ENCODE measurements at regions not wholly inside any gene's neighbourhood (a gene's known extent, or its start where the extent isn't known, plus 50 kb on each side); places are given as distances from the start of the nearest gene placed in this dataset.

DNA sequence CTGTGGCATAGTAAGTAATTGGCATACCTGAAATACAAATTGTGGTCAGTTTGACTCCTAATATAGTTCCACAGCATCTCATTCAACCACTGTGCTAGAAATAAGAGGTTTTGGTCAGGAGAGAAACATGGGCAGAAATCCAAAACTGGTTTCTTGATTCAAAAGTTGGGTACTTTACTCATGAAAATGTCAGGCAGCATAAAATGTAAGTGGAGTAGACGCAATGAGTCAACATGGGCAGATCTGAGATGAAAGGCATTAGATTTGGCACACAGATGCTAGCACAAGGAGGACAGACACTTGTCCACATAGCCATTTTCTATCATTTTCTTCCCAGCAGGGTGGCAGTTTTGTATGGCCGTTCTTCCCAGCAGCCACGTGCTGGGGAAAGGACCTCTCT is 255.8 kb upstream of the CDIN1 start:
- FAIRE-seq = no peak

DNA sequence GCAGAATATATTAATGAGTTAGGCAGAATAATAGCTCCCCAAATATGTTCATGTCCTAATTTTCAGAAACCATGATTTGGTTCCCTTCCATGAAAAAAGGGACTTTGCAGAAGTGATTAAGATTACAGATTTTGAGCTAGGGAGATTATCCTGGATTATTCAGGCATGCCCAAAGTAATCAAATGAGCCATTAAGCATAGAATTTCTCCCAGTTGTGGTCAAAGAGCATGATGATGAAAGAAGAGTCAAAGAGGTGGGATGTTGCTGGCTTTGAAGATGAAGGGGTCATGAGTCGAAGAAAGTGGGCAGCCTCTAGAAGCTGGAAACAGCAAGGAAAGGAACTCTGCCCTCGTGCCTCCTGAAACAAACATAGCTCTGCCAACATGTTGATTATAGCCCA is 254.2 kb upstream of the CDIN1 start:
- no peak for FAIRE-seq

DNA sequence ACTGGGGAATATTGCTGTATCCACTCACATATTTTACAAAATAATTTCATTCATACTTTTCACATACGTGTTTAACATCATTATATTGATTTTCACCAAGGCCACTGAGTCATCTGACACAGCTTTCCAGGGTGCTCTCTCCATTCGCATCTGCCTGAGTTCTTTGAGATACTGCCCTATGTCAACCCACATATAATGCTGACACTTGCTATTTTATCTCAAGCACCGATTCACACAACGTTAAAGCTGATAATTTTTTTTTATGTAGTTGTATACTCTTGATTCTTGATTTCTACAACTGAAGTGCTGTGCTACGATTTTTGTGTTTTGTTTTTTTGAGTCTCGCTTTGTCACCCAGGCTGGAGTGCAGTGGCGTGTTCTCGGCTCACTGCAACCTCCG is 249.8 kb upstream of the CDIN1 start:
- no peak for FAIRE-seq

DNA sequence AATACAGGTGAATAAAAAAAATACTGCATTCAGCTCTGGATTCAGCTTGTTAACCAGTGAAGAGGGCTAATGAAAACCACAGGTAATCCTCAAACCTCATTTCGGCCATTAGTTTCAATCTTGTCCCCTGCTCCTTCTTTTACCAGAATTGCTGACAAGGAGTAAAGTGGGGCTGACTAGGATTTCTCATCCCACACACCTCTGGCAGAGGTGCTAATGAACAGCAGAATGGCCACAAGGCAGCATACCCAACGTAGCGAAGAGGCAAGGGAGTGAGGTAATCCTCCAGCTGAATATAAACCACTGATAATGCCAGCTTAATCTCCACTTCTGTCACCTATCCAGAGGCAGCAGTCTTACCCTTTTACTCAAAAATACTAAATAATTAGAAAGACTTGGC is 248.8 kb upstream of the CDIN1 start:
- FAIRE-seq = no peak

DNA sequence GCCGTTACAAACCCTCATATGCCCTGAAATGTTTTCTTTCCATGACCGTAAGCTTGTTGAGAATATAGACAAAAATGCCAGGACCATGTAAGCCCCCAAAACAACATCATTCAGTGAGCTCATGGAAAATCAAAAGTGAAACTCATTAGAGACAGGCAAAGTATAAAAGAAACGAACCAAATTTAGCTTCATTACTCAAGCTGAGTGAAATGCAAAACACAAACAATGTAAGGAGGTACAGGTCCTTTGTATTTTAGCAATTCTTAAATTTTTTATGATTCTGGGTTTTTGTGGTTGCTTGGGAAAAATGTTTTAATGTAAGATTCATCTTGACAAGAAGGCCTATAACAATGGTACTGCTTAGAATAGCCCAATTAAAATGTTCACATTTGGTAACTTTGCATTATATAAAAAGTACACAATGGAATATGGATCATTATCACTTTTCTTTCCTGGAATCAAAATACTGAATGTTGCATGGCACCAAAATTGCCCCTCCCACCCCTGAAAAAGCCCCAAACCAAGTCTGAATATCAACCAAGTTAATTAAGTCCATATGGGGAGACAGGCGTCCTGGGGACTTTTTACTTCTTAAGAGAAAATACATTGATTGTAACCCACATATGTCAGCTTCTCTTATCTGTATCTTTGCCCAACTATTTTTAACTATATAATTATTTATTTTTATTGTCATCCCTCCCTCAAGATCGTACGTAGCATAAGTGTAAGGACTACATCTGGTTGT is 247.7 kb upstream of the CDIN1 start:
- no peak for FAIRE-seq

DNA sequence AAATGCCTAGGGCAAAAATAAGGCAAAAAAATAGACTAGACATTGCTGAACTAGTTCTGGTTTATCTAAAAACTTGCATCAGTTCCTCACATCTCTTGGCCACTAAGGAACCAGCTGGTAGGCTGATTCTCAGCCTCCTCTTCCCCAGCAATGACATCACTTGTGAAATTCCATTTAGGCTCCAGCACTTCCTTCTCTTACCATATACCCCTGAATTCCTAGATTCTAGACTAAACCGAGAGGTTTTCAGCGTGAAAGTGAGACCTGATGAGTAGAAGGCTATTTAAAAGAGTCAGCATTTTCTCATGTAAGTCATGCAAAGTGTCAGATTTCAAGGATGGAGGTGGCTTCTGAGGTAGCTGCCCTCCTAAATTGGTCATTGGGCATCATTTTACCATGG is 247.1 kb upstream of the CDIN1 start:
- FAIRE-seq = no peak

DNA sequence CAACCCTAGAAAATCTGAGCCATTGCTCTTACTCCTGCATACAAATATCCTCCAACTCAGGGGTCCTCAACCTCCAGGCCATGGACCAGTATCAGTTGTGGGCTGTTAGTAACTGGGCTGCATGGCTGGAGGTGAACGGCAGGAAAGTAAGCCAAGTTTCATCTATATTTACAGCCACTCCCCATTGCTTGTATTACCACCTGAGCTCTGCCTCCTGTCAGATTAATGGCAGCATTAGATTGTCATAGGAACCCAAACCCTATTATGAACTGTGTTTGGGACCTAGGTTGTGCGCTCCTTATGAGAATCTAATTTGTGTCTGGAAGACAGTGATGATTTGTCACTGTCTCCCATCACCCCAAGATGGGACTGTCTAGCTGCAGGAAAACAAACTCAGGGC is 246.5 kb upstream of the CDIN1 start:
- FAIRE-seq = no peak

DNA sequence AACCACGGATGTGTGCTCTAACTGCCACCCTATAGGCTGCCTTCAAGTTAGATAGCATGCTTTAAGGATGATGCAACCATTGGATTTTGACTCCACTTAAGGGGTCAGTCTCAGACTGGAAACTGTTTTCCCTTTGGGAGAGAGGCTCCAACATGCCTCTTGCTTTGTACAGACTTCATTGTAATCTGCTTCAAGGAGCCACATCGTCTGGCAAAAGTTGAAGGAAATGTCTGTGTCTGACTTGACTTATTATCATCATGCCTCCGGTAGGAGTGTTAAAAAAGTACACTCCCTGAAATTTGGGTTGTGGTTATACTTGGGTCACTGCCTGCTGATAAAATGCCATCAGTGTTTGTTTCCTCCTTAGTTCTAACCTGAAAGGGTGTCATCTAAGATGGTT is 245.4 kb upstream of the CDIN1 start:
- no peak for FAIRE-seq

DNA sequence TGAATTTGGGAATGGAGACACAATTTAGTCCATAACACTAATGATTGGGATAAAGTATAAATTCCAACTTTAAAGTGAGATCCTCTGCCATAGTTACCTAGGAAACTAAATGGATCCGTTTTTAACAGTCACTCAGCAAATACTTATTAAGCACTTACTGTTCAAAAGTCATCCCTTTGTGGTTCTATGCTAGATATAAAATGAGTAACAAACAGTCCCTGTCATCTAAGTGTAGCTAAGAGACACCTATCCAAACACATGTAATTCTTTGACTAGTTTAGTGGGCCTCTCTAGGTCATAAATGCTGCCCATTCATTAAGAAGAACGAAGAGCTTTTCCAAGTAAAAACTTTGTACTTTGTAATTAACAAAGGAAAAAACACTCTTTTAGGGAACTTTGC is 244.2 kb upstream of the CDIN1 start:
- no peak for FAIRE-seq

DNA sequence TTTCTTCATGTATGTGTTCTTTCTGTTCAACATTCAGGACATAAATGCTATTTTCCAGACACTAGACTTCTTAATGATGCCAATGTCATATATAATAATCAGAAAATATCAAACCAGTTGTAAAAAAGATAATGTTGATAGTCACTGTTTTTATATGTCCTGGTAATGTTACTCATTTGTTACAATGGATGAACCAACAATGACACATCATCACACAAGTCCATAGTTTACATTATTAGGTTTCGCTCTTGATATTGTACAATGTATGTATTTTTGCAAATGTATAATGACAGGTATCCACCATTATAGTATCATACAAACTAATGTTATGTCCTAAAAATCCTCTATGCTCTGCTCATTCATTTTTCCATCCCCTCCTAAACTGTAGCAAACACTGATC is 243.8 kb upstream of the CDIN1 start:
- FAIRE-seq = no peak

DNA sequence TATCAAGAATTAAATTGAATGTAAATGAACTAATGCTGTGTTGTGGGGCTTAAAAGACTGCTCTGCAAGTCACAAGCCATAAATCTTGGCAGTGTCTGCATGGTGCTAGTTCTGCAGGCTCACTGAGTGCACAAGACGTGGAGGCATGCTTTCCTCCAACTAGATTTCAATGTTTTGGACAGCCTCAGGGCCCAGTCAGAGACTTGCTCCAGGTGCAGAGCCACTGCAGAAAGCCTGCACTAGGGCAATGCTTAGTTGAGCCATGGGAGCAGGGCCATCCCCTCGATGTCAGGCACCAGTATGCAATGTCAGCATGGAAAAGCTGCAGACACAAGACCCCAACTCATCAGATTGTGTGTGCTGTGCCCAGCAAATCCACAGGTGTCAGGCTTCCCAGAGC is 234.5 kb upstream of the CDIN1 start:
- FAIRE-seq = no peak

DNA sequence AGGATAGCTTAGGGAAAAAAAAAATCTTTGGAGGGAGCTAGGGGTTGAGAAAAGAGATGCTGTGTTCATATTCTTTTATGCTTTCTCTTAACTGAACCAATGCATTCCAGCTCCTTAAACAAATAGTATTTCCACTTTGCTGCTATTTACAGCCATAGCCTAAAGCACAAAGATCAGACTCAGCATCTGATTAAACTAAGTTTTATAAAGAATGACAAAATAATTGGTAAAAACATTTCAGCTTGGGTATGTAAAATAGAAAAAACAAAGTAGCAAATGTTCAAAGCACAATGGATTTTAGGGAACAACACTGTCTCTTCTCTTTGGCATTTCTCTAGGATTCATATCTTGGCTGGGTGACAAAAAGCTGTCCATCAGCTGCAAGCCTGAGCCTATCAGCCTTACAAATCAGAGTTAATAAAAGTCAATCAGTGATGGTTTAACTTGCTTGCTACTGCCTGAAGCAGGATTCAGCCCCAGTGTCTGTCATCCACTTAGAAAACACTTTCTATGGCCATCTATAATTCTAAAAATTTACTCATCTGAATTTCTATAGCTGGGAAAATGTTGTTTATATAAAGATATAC is 232.1 kb upstream of the CDIN1 start:
- no peak for FAIRE-seq

DNA sequence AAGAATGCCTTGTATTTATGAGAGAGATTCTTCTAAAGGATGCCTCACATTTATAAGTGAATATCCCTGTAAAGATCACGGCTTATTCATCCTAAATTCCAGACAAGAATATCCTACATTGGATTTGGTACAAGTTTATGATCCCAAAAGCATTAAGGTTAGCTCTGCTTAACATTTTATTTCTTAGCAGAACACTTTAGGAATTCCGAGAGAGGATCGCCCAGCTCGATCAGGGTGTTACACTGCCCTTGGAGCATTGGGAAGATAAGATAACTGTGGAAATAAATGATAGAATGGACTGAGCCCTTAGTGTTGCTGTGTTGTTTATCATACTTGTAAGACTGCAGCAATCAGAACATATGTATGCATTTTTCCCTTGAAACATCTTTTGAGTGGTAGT is 223.0 kb upstream of the CDIN1 start:
- FAIRE-seq = no peak

DNA sequence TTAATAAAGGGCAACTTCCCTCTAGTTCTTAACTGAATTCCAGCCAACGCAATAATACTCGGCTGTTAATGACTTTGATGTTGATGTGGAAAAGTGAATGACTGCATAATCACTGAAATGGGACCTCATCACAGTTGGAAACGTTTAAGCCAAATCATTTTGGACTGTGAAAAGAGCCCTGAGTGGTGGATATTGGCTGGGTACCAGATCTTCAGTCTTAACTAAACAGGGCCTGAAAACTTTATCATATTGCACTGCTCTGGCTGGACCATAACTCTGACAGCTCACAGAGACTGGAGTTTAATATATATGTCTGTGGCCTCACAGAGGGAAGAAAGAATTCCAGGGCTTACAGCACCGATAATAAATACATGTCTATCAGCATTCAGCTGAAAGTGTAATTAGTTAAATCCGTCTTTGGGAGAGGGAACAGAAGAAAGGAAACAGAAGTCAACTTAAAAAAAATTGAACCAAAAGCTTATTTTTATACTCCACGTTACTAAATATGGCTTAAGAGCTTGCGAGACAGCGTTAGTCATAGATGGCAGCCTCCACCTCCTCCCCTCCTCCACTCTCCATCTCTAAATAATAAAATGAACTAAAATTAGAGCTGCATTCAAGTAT is 222.3 kb upstream of the CDIN1 start:
- no peak for FAIRE-seq

DNA sequence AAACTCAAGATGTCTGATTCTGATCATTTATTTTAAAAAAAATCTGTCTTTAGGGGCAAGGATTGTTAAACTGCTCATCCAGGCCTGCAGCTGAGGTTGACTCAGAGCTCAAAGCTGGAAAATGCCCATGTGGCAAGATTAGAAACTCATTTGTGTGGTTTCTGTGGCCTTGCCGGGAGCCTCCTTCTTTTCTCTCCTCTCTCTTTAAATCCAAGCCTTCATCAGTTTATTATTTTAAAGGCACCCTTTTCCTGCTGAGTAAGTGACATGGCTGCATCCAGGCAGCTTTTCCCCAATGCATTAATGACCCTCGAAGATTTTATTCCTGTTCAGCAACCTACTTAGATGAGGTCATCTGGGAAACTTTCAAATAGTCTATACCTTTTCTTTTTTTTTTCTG is 221.3 kb upstream of the CDIN1 start:
- FAIRE-seq = no peak

DNA sequence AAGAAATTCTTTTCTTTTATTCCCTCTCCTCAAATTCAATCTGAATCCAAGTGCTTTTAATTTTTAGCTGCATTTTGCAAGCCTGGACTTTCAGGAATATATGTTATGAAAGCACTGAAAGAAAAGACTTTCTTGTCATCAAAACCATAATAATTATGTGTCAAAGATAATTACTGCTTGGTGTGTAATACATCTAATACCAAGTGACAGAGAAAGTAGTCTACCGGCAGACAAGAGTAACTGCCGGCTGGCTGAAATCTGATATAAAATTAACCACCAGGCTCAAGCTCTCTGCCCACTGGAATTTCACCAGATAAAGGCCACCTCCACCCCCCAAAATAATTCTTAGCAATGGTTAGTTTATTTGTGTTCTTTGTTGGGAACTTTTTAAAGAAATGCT is 220.9 kb upstream of the CDIN1 start:
- FAIRE-seq = no peak

DNA sequence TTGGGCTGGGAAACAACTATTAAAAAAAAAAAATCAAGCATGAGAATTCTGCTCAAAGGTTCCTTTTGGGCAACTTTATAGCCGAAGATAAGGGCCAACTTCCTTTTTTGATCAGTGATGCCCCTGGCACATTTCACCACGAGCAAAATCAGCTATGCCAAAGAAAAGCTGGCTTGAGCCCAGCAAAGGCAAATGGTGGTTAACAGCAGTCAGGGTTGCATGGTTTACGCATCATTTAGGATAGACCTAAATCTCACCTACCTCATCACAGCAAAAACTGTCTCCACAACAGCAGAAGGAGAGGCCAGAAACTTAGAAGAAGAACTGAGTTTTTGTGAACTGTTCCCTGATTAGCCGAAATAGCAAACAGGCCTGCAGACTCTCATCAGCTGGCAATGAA is 220.1 kb upstream of the CDIN1 start:
- no peak for FAIRE-seq

DNA sequence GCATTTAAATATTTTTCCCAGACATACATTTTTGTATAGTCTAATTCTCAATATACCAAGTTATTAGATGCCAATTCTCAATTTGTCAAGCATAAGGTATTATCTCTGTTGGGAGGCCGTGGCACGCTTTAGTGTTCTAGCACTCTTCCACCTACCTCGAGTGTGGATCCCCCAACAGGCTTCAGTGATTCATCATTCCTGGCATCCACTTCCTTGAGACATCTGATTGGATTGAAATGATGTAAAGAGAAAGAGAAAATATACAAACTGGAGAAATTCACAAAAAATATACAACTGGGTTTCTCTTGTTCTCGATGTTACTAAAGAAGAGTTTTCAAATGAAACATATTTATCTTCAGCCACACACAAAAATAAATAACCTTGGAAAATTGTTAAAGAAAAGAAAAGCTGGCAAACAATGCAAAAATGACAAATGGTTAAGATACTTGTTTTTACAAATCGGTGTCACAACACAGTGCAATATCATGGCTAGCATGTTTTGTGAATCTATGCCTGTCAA is 218.0 kb upstream of the CDIN1 start:
- no peak for FAIRE-seq

DNA sequence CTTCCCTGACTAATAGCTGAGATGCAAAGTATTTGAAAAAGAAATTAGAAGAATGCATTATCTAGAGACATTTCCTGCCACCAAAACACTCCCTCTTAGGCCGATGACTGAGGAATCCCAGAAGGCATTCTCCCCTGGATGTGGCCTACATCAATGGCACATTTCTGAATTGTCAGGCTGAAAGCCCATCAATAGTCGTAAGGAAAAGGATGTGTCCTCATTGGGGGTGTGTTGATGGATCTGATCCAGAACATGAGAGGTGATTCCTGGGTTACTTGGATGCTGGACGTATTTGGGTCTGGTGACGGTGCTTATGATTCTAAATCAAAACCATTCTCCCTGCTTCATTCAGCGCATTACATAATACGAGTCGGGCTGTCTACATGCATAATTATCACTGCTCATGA is 216.9 kb upstream of the CDIN1 start:
- FAIRE-seq = no peak

DNA sequence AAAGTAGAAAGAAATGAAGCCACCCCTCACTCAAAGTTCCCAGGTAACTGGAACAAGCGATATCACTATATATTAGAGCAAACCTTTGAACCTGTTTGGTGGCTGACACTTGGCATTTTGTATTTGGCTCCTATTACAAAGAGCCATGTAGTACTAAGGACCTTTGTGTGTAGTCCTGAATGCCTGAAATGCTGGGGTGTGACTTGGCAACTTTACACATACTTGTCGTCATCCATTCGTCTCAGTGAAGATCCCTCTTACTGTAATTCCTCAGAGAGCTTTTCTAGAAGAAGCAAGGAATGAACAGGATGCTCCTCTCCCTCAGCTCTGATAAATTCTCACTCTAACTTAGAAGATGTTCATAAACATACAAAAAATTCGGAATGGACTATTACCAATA is 216.1 kb upstream of the CDIN1 start:
- no peak for FAIRE-seq

DNA sequence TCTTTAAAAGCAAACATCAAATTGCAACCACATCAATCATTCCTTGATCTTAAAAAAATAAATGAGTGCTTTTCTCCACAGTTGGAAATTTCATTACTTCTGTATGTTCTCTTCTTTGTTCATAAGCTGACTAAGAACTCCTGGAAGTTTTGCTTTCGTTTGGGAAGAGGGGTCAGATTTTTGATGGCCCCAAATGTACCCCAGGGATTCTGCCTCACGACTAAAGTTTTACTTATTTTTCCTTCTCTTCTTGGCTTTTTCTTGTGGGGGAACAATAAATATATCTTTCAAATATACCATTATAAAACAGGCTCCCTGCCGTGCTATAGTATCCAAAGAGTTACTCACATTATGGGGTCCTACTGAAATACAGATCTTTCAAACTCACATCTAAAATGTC is 215.0 kb upstream of the CDIN1 start:
- no peak for FAIRE-seq

DNA sequence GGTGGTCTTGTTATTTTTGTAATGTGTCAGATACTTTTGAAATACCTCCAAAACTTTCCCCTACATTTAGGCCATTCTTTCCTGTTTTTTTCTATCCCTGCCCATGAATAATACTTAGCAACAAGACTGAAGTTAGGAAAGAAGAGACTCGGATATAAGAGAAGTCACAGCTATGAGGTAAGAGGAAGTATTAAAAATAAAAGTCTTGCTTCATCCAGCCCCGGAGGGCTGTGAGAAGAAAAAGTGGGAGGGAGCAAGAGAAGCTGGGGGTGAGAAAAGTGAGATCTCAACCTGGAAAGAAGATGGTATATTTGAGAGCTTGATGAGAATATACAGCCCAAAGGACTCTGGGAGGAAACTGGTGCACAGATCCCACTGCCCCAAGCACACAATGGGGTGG is 213.5 kb upstream of the CDIN1 start:
- no peak for FAIRE-seq

DNA sequence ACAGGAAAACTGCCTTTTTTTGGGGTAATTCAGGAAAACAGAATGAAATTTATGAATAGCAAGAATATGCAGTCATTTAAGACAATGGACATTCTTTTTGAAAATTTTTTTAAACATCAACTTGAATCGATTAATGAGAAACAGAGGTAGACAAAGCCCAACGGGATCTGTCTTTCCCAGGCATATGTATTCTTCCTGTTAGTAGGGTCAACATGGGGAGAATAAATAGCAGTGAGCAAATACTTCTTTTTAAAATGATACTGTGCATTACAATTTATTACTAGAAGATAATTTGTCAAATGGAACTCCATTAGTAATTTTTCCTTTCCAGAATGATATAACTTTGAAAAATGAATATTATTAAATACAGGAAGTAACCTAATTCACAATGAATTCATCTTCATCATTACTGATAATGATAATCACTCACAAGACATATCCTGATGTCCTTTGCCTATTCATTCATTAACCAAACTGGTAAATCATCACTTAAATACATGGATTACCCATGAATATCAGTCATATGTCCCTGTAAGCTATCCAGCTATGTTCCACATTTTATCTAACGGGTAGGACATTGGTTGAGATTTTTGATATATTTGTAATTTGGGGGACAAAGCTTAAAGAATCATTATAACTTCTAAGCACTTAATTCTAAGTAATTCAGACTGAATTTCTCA is 209.2 kb upstream of the CDIN1 start:
- FAIRE-seq = no peak

DNA sequence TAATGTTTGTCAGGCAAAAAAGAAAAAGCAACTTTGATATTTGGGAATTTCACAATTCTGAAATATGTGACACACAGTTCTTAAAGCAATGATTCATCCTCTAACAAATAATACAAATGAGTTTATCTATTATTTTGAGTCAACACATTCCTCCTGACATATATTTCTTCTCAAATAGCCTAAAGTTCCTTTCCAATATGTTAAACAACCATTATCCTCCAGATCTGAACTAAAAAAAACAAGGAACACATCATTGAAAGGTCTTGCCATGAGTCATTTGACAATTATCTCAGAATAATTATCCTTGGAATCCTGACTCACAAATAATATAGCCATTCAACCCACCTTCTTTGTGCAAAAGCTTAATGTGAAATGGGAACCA is 208.7 kb upstream of the CDIN1 start:
- no peak for FAIRE-seq

Measured in endometrium (tissue), 2 donors.